H9 (cell line): ENCODE measurements at regions not wholly inside any gene's neighbourhood (a gene's known extent, or its start where the extent isn't known, plus 50 kb on each side); places are given as distances from the start of the nearest gene placed in this dataset.

Experiments
- DNase-seq: peaks from one replicate; pipeline ENCODE4 v3.0.0-alpha.2; 2017
- H2AFZ ChIP-seq: one replicate; pipeline ENCODE4 v1.6.1; 2013; ENCODE audit warnings: mild to moderate bottlenecking, low read length, control low read depth, moderate library complexity
- H2AK5ac ChIP-seq: 2 replicates; pipeline ENCODE4 v1.6.1; 2013; ENCODE audit warnings: low read length, control low read depth, mixed read lengths; ENCODE audit not compliant: insufficient read length
- H2BK120ac ChIP-seq: one replicate; pipeline ENCODE4 v1.6.1; 2013; ENCODE audit warnings: low read depth, mild to moderate bottlenecking, low read length, control low read depth, inconsistent platforms; ENCODE audit not compliant: poor library complexity, severe bottlenecking
- H2BK12ac ChIP-seq: 2 replicates; pipeline ENCODE4 v1.6.1; 2013; ENCODE audit warnings: low read length, control low read depth, mixed read lengths, low read depth; ENCODE audit not compliant: insufficient read length
- H2BK15ac ChIP-seq: 2 replicates; pipeline ENCODE4 v1.6.1; 2013; ENCODE audit warnings: low read depth, low read length, control low read depth
- H2BK20ac ChIP-seq: one replicate; pipeline ENCODE4 v1.6.1; 2013; ENCODE audit warnings: low read depth, mild to moderate bottlenecking, low read length, control low read depth, inconsistent platforms; ENCODE audit not compliant: poor library complexity, severe bottlenecking
- H2BK5ac ChIP-seq: 2 replicates; pipeline ENCODE4 v1.6.1; 2013; ENCODE audit warnings: low read length, control low read depth, mixed read lengths; ENCODE audit not compliant: insufficient read length
- H3K14ac ChIP-seq: 2 replicates; pipeline ENCODE4 v1.6.1; 2013; ENCODE audit warnings: low read length, control low read depth; ENCODE audit not compliant: insufficient read depth
- H3K18ac ChIP-seq: 2 replicates; pipeline ENCODE4 v1.6.1; 2013; ENCODE audit warnings: low read depth, mild to moderate bottlenecking, mixed read lengths, low read length, control low read depth; ENCODE audit not compliant: insufficient read length
- H3K23ac ChIP-seq: 2 replicates; pipeline ENCODE4 v1.6.1; 2013; ENCODE audit warnings: low read length, control low read depth, mixed read lengths, low read depth; ENCODE audit not compliant: insufficient read length
- H3K23me2 ChIP-seq: 2 replicates; pipeline ENCODE4 v1.6.1; 2013; ENCODE audit warnings: low read depth, mild to moderate bottlenecking, mixed read lengths, low read length, control low read depth; ENCODE audit not compliant: insufficient read length, poor library complexity, severe bottlenecking
- H3K27ac ChIP-seq: 2 replicates; pipeline ENCODE4 v1.5.1; 2013; ENCODE audit warnings: low read length, control low read depth, mixed read lengths, low read depth; ENCODE audit not compliant: insufficient read length
- H3K27me3 ChIP-seq: 2 replicates; pipeline ENCODE4 v1.6.1; 2013; ENCODE audit warnings: low read length, control low read depth, inconsistent platforms; ENCODE audit not compliant: insufficient read depth
- H3K4ac ChIP-seq: 2 replicates; pipeline ENCODE4 v1.6.1; 2013; ENCODE audit warnings: low read depth, mild to moderate bottlenecking, control low read depth, inconsistent platforms, low read length, moderate library complexity
- H3K4me1 ChIP-seq: 2 replicates; pipeline ENCODE4 v1.6.1; 2013; ENCODE audit warnings: low read length, control low read depth, inconsistent platforms; ENCODE audit not compliant: insufficient read depth
- H3K4me2 ChIP-seq: 2 replicates; pipeline ENCODE4 v1.6.1; 2013; ENCODE audit warnings: low read length, control low read depth, mixed read lengths; ENCODE audit not compliant: insufficient read length, insufficient read depth
- H3K56ac ChIP-seq: 2 replicates; pipeline ENCODE4 v1.6.1; 2013; ENCODE audit warnings: low read depth, mild to moderate bottlenecking, mixed read lengths, low read length, control low read depth; ENCODE audit not compliant: insufficient read length
- H3K79me1 ChIP-seq: 2 replicates; pipeline ENCODE4 v1.6.1; 2013; ENCODE audit warnings: low read depth, mild to moderate bottlenecking, moderate library complexity, low read length, control low read depth, inconsistent platforms; ENCODE audit not compliant: insufficient read depth, poor library complexity, severe bottlenecking
- H3K79me2 ChIP-seq: 2 replicates; pipeline ENCODE4 v1.6.1; 2013; ENCODE audit warnings: low read length, control low read depth, inconsistent platforms; ENCODE audit not compliant: insufficient read depth
- H3K9ac ChIP-seq: 2 replicates; pipeline ENCODE4 v1.6.1; 2013; ENCODE audit warnings: low read length, control low read depth, mixed read lengths; ENCODE audit not compliant: insufficient read length; ENCODE audit errors: extremely low read depth
- H3K9me3 ChIP-seq: one replicate; pipeline ENCODE4 v1.6.1; 2013; ENCODE audit warnings: low read depth, low read length, inconsistent platforms; ENCODE audit not compliant: control insufficient read depth
- H3T11ph ChIP-seq: one replicate; pipeline ENCODE4 v1.6.1; 2013; ENCODE audit warnings: mild to moderate bottlenecking, low read length, control low read depth, inconsistent platforms
- H4K20me1 ChIP-seq: one replicate; pipeline ENCODE4 v1.6.1; 2013; ENCODE audit not compliant: control insufficient read depth, insufficient read length, insufficient read depth
- H4K5ac ChIP-seq: 2 replicates; pipeline ENCODE4 v1.6.1; 2013; ENCODE audit warnings: low read depth, mild to moderate bottlenecking, mixed read lengths, low read length, control low read depth; ENCODE audit not compliant: insufficient read length
- H4K8ac ChIP-seq: replicated peaks from 2 replicates; pipeline ENCODE4 v1.6.1; 2013; ENCODE audit warnings: low read length, control low read depth, mixed read lengths, low read depth; ENCODE audit not compliant: insufficient read length
- H4K91ac ChIP-seq: 2 replicates; pipeline ENCODE4 v1.6.1; 2013; ENCODE audit warnings: low read depth, mild to moderate bottlenecking, moderate library complexity, mixed read lengths, low read length, control low read depth; ENCODE audit not compliant: insufficient read length
- H3K27ac Mint-ChIP-seq, 3 experiments: 2 replicates in 2 of 3; 3 replicates in 1 of 3; pipeline ENCODE4 v1.8.0; 2020 to 2021; ENCODE audit warnings: mixed read lengths in 3 of 3, mild to moderate bottlenecking in 1 of 3, moderate library complexity in 1 of 3
- H3K27me3 Mint-ChIP-seq: 2 replicates; pipeline ENCODE4 v1.8.0; 2021; ENCODE audit warnings: low read depth, mild to moderate bottlenecking, moderate library complexity, mixed read lengths
- H3K36me3 Mint-ChIP-seq, 3 experiments: 2 replicates in 2 of 3; 3 replicates in 1 of 3; pipeline ENCODE4 v1.8.0; 2020 to 2021; ENCODE audit warnings: low read depth in 3 of 3, mixed read lengths in 3 of 3; ENCODE audit not compliant: insufficient read depth in 1 of 3
- H3K4me1 Mint-ChIP-seq, 2 experiments: 2 replicates each; pipeline ENCODE4 v1.8.0; 2020; ENCODE audit warnings: mixed read lengths in 2 of 2
- H3K4me3 Mint-ChIP-seq, 2 experiments: 2 replicates in 1 of 2; 3 replicates in 1 of 2; pipeline ENCODE4 v1.8.0; 2020 to 2021; ENCODE audit warnings: mild to moderate bottlenecking in 2 of 2, mixed read lengths in 2 of 2, moderate library complexity in 1 of 2
- H3K9me3 Mint-ChIP-seq, 2 experiments: 2 replicates in 1 of 2; 3 replicates in 1 of 2; pipeline ENCODE4 v1.8.0; 2020; ENCODE audit warnings: mild to moderate bottlenecking in 2 of 2, mixed read lengths in 2 of 2, moderate library complexity in 1 of 2
- WGBS: extraction: QIAGEN DNeasy Blood & Tissue Kit; methylation state at CpG from one replicate; pipeline ENCODE4 v1.1.7; 2013; ENCODE audit warnings: missing lambda C conversion rate, low lambda C conversion rate, mixed read lengths; ENCODE audit not compliant: insufficient read length; ENCODE audit errors: extremely low coverage; 5-methylcytosine and 5-hydroxymethylcytosine counted together
- TF ChIP-seq, protein P1 (sequence below): fragments of 200-600 bp; sonication (generic); conservative IDR thresholded peaks from 3 replicates; pipeline ENCODE4 v1.8.0; 2021; ENCODE audit warnings: antibody characterized with exemption, mild to moderate bottlenecking

DNA sequence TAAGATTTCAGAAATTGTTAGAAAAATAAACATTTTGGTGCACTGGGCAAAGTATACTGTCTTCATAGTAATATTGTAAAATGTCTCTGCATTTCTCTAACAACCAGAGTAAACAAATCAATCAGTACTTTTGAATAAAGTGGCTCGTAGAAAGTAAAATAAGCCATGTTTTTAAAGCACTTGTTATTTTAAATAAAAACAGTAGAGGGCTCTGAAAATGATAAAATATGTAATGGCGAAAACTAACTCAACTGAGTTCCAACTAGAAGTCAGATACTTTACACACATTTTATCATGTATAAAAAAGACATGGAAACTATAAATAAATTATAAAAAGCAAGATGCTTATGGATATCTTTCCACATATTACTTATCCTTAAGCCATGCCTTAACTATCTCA is 1134.4 kb downstream of the PDHA2 start:
- TF ChIP-seq, protein P1, sequence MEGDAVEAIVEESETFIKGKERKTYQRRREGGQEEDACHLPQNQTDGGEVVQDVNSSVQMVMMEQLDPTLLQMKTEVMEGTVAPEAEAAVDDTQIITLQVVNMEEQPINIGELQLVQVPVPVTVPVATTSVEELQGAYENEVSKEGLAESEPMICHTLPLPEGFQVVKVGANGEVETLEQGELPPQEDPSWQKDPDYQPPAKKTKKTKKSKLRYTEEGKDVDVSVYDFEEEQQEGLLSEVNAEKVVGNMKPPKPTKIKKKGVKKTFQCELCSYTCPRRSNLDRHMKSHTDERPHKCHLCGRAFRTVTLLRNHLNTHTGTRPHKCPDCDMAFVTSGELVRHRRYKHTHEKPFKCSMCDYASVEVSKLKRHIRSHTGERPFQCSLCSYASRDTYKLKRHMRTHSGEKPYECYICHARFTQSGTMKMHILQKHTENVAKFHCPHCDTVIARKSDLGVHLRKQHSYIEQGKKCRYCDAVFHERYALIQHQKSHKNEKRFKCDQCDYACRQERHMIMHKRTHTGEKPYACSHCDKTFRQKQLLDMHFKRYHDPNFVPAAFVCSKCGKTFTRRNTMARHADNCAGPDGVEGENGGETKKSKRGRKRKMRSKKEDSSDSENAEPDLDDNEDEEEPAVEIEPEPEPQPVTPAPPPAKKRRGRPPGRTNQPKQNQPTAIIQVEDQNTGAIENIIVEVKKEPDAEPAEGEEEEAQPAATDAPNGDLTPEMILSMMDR = no peak
- H3K4me3 Mint-ChIP-seq = no peak overlapping the region
- Histone ChIP-seq H4K91ac (no peak overlapping the region), H2BK20ac (no peak overlapping the region), H3K79me1 (no peaks in the 10 kb centered on the region), H2AK5ac (no peak overlapping the region), H2AFZ (no peak overlapping the region), H2BK120ac (no peak overlapping the region), H3K4me2 (no peak overlapping the region), H2BK5ac (no peak overlapping the region), H3K23me2 (no peaks in the 10 kb centered on the region), H3K27me3 (no peaks in the 10 kb centered on the region), H3T11ph (no peak overlapping the region), H3K79me2 (no peaks in the 10 kb centered on the region), H2BK12ac (no peak overlapping the region), H4K5ac (no peak overlapping the region), H3K56ac (no peak overlapping the region), H3K27ac (no peak overlapping the region), H3K4ac (no peak overlapping the region), H3K9me3 (no peaks in the 10 kb centered on the region), H4K20me1 (no peaks in the 10 kb centered on the region), H3K4me1 (no peaks in the 10 kb centered on the region), H2BK15ac (no peak overlapping the region), H4K8ac (no peak overlapping the region), H3K9ac (no peak overlapping the region), H3K14ac (no peak overlapping the region), H3K23ac (no peak overlapping the region), H3K18ac (no peak overlapping the region)
- H3K27ac Mint-ChIP-seq = no peak overlapping the region
- WGBS = no CpG with 5 or more reads among the region's 2 CpGs
- H3K36me3 Mint-ChIP-seq = peaks cover 0 to 10% (median 3%) of the 10 kb centered on the region in 3 experiments; a peak in 3 of 7 replicates
- DNase-seq = no peak
- no peaks in the 10 kb centered on the region for H3K27me3 Mint-ChIP-seq
- H3K9me3 Mint-ChIP-seq = peaks cover 5 to 9% of the 10 kb centered on the region in 2 experiments; a peak in 4 of 5 replicates
- no peaks in the 10 kb centered on the region for H3K4me1 Mint-ChIP-seq
